DND-41 (cell line): ENCODE measurements at regions not wholly inside any gene's neighbourhood (a gene's known extent, or its start where the extent isn't known, plus 50 kb on each side); places are given as distances from the start of the nearest gene placed in this dataset.

ENCODE experiments used
- ATAC-seq: fragments of 200-7000 bp; cut with Tn5 transposase; 3 replicates; pipeline ENCODE4 v1.9.1; 2021; ENCODE audit warnings: low read depth; ENCODE audit not compliant: insufficient read depth
- DNase-seq: peaks from one replicate; pipeline ENCODE4 v3.0.0-alpha.2; 2020
- H2AFZ ChIP-seq: 2 replicates; pipeline ENCODE4 v1.6.0; 2012; ENCODE audit warnings: low read depth, low read length
- H3K27ac ChIP-seq: 2 replicates; pipeline ENCODE4 v1.5.1; 2012; ENCODE audit warnings: low read length, inconsistent platforms
- H3K27me3 ChIP-seq: fragments of 200-600 bp; sonication (generic); 2 replicates; pipeline ENCODE4 v1.6.0; 2012; ENCODE audit warnings: low read length, mild to moderate bottlenecking, inconsistent platforms; ENCODE audit not compliant: insufficient read depth, poor library complexity
- H3K36me3 ChIP-seq: 2 replicates; pipeline ENCODE4 v1.5.1; 2012; ENCODE audit warnings: low read length, inconsistent platforms; ENCODE audit not compliant: insufficient read depth
- H3K4me1 ChIP-seq: 2 replicates; pipeline ENCODE4 v1.5.1; 2012; ENCODE audit warnings: mild to moderate bottlenecking, low read length; ENCODE audit not compliant: insufficient read depth
- H3K4me2 ChIP-seq: 2 replicates; pipeline ENCODE4 v1.6.0; 2012; ENCODE audit warnings: mild to moderate bottlenecking, moderate library complexity, low read length, inconsistent platforms; ENCODE audit not compliant: insufficient read depth
- H3K4me3 ChIP-seq, 2 experiments: fragments of 200-600 bp in 1 of 2; shearing (Covaris generic) in 1 of 2; 2 replicates each; pipeline ENCODE4 v1.5.1; 2012 to 2016; ENCODE audit warnings: inconsistent platforms in 2 of 2, low read length in 2 of 2, mild to moderate bottlenecking in 2 of 2, low read depth in 1 of 2, moderate library complexity in 1 of 2
- H3K79me2 ChIP-seq: 2 replicates; pipeline ENCODE4 v1.6.0; 2012; ENCODE audit warnings: low read length, inconsistent platforms; ENCODE audit not compliant: insufficient read depth
- H3K9ac ChIP-seq: 2 replicates; pipeline ENCODE4 v1.6.0; 2012; ENCODE audit warnings: low read depth, mild to moderate bottlenecking, inconsistent platforms, low read length, moderate library complexity
- H3K9me3 ChIP-seq: 2 replicates; pipeline ENCODE4 v1.5.1; 2012; ENCODE audit warnings: low read length, moderate library complexity, mild to moderate bottlenecking, inconsistent platforms; ENCODE audit not compliant: insufficient read depth, severe bottlenecking
- H4K20me1 ChIP-seq: 2 replicates; pipeline ENCODE4 v1.6.0; 2012; ENCODE audit warnings: low read length; ENCODE audit not compliant: insufficient read depth
- CTCF ChIP-seq: IDR thresholded peaks from 2 replicates; pipeline ENCODE4 v1.5.1; 2012; ENCODE audit warnings: borderline replicate concordance, low read length, moderate library complexity, mild to moderate bottlenecking; ENCODE audit not compliant: poor library complexity, severe bottlenecking; ENCODE audit errors: extremely low read depth
- EZH2 ChIP-seq: IDR thresholded peaks from 3 replicates; pipeline ENCODE4 v1.6.1; 2012; ENCODE audit warnings: borderline replicate concordance, low read depth, mild to moderate bottlenecking, moderate library complexity, low read length, inconsistent platforms; ENCODE audit not compliant: severe bottlenecking

DNA sequence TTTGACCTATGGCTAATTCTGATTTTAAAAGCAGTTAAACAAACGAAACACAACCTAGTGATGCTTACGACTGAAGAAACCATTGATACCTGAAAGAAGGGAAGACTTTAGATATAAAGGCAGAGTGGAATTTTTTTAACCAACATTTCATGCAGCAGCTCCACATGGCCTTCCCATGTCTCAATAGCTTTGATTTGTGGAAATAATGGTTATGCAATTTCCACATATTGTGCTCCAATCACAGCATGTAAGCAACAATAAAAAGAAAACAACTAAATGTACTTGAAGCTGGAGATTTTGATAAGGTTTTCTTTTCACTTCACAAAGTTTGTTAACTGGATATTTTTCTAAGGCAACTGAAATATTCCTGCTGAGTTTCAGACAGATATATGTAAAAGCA, 82.0 kb upstream of the SLC39A10 start:
- no peak overlapping the region for H2AFZ ChIP-seq
- H4K20me1 ChIP-seq, result no peaks in the 10 kb centered on the region
- H3K4me2 ChIP-seq, result peak overlapping the region; percentile 33; the same call in 1 of the 2 replicates
- no peak overlapping the region for H3K4me3 ChIP-seq
- H3K4me1 ChIP-seq, result peaks cover 94% of the 10 kb centered on the region
- H3K27me3 ChIP-seq, result no peaks in the 10 kb centered on the region
- H3K36me3 ChIP-seq, result no peaks in the 10 kb centered on the region
- ATAC-seq (no peak), DNase-seq (no peak)
- peak overlapping the region; percentile 33 for H3K9ac ChIP-seq
- peaks cover 33% of the 10 kb centered on the region for H3K79me2 ChIP-seq
- peak overlapping the region; percentile 84 for H3K27ac ChIP-seq
- no peaks in the 10 kb centered on the region for H3K9me3 ChIP-seq
- TF ChIP-seq CTCF (no peak), EZH2 (no peak)

DNA sequence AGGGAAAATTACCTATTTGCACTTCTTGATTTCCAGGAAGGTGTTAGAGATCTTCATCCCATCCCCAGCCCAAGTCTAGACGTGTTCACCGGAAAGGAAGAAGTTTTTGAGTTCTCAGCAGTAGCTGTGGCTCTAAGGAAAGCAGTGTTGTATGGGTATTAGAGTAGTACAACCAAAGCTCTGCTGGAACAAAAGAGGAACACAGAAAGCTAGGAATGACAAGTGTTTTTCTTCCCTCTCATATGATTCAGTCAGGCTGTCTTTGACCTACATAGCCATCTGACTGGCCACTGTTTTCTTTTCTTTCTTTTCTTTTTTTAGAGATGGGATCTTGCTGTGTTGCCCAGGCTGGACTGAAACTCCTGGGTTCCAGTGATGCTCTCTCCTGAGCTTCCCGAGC, 82.7 kb upstream of the SLC39A10 start:
- H3K27ac ChIP-seq, result peak overlapping the region; percentile 84
- 0 out of 2 replicates have a peak overlapping the region, but pooled peaks have one; percentile 33 for H3K9ac ChIP-seq
- H3K9me3 ChIP-seq, result no peaks in the 10 kb centered on the region
- no peak overlapping the region for H2AFZ ChIP-seq
- H3K27me3 ChIP-seq, result no peaks in the 10 kb centered on the region
- ATAC-seq (no peak), DNase-seq (no peak)
- no peaks in the 10 kb centered on the region for H3K36me3 ChIP-seq
- no peak overlapping the region for H3K4me2 ChIP-seq
- peaks cover 94% of the 10 kb centered on the region for H3K4me1 ChIP-seq
- TF ChIP-seq CTCF (no peak), EZH2 (no peak)
- no peak overlapping the region for H3K4me3 ChIP-seq
- no peaks in the 10 kb centered on the region for H4K20me1 ChIP-seq
- peaks cover 28% of the 10 kb centered on the region for H3K79me2 ChIP-seq

DNA sequence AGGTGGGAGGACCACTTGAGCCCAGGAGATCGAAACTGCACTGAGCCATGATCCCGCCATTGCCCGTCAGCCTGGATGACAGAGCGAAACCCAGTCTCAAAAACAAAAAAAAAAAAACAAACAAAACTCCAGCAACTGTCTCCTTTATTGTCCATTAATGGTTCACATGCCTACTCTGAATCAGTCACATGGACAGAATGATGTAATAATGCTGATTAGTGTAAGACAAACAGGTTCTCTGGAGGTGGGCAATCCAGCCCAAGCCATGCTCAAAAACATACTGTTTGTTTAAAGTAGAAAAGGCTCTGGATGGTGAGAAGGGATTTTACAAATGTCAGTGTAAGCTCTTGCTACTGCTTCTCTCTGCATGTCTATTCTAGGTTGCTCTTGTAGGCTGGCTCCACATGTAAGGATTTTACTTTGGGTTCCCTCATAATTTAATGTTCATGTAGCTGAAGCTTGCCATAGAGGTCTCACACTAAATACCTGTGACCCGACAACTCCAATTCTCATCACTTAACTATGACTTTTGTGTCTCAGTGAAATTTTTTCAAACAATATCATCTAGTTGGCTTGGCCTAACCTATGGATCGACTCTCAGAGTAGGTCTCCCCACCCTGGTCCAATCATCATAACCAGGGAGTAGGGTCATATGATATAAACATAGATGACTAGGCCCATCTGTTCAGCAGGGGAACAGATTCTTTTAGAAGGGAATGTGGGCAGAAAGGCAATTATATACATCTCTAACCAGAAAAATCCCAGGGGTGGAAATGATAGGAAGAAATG, 83.9 kb upstream of the SLC39A10 start:
- Histone ChIP-seq H3K9me3 (no peaks in the 10 kb centered on the region), H4K20me1 (no peaks in the 10 kb centered on the region), H3K36me3 (no peaks in the 10 kb centered on the region), H2AFZ (no peak overlapping the region), H3K4me1 (peaks cover 90% of the 10 kb centered on the region), H3K4me3 (no peak overlapping the region), H3K27ac (peak overlapping the region; percentile 84), H3K27me3 (no peaks in the 10 kb centered on the region), H3K79me2 (peaks cover 19% of the 10 kb centered on the region), H3K9ac (no peak overlapping the region), H3K4me2 (no peak overlapping the region)
- ATAC-seq (no peak), DNase-seq (no peak)
- no peak for TF ChIP-seq EZH2
- TF ChIP-seq CTCF, result no peak
